Suppressor macrophage treated with lipopolysaccharide for 4 hours (primary cell): ENCODE measurements at regions not wholly inside any gene's neighbourhood (a gene's known extent, or its start where the extent isn't known, plus 50 kb on each side); places are given as distances from the start of the nearest gene placed in this dataset.

ENCODE experiments used
- DNase-seq: peaks from one replicate; pipeline ENCODE4 v3.0.0-alpha.2; 2020

DNA sequence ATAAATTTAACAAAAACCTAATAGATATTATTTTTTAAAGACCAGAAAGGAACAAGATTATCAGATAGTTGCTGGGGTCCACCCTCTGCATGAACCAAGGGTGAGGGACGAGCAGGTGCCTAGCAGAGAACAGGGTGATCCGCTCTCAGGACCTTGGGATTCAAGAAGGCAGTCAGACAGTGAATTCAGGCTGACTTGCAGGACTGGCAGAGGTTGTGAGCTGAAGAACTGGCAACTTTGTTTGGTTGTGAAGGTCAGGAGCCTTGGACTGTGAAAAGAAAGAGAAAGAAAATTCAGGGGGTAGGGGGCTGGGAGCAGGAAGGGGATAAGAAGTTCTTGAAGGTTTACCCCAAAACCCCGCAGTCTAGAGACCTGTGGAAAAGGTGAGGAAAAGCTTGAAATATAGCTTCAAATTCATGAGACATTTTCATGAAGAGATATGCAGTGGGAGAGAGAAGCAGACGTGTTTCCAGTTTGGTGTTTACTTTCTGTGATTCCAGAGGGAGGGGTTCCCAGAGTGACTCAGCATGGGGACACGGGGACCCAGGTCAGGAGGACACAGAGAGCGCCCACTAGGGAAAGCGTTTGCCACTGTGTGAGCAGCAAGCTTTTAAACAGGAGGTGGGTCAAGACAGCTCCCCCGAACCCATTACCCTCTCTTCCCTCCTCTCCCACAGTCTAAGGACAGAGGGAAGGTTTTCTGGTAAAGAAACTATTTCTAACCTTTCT lies 217.2 kb upstream of the UMPS start:
- no peak for DNase-seq

DNA sequence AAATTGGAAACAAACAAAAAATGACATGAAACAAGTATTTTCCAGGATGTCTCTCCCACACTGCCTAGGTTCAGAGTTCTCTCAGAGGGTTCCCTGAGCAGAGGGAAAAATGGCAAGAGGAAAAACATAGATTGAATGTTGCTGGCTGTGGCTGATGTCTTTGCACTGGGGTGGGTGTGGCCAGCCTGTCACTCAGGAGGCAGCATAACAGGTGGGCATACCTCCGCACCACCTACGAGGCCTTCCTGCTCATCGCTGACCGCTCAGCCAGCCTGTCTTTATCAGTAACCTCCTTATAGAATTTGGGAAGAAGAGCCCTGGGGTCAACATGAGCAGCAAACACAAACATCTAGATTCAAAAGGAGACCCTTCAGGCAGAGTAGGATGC lies 216.6 kb upstream of the UMPS start:
- no peak for DNase-seq

DNA sequence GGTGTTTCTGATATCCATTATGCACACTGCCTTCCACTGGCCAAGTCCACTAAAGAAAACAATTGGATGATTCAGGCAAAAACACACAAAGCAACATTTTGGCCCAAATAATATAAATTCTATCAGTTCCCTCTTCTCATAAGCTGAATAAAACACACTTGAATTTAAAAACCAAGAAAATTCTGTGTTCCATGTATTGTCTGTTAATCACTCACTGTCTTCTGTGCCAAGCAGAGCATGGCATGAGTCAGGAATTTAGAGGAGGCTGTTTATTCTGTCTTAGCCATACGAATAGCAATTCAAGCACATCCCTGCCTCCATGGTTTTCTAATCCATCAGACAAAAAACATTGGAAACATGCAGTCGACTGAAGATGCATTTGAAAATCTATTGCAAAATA lies 215.6 kb upstream of the UMPS start:
- DNase-seq, result no peak

DNA sequence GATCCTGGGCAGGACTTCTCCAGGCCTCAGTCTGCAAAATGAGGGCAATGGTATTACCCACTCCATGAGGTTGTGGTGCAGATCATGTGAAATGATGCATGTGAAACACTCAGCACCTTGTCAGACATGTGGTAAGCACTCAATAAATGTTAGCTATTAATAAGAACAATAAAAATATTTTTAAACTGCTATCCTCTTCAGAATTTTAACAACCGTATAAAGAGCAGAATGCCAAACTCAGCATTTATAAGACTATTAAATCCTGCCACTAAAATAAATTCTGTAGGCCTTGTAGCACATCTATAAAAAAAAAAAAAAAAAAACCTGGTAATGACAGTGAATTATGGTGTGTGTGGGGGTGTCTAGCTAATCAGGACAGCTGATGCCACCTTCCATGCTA lies 213.9 kb upstream of the UMPS start:
- DNase-seq, result no peak

DNA sequence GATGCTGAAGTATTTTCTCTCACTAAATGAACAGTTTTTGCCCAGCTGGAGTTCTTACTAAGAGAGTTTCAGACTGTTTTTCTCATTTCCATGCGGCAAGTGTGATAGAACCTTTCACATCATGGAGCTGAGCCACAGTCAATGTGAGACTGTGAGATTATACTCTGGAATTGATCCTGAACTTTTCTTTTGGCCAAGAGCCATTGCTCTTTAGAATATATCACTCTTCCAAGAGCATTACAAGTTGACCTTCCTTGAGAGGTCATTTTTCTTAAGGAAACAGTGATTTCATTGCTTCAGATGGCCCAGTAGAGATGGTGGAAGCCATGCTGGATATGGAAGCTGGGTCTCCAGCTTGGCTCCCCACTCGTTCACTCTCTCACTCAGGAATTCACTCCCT lies 212.9 kb upstream of the UMPS start:
- no peak for DNase-seq

DNA sequence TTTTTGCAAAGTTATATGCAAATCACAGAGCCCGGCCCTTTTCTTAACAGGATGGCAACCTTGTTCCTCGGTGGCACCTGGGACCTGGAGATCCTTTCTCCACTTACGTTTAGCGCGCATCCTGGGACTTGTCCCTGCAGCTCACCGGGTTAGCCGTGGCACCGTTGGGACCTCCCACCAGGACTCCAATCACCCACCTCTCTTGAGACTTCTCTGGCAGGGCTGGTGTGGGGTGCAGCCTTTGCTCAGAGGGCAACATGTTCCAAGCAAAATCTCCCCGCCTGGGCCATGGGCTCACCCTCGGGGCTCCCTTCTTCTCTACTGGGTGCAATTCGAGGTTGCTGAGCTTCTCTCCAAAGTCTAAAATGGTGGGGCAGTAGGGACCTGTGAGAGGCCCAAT lies 211.9 kb upstream of the UMPS start:
- DNase-seq, result no peak

DNA sequence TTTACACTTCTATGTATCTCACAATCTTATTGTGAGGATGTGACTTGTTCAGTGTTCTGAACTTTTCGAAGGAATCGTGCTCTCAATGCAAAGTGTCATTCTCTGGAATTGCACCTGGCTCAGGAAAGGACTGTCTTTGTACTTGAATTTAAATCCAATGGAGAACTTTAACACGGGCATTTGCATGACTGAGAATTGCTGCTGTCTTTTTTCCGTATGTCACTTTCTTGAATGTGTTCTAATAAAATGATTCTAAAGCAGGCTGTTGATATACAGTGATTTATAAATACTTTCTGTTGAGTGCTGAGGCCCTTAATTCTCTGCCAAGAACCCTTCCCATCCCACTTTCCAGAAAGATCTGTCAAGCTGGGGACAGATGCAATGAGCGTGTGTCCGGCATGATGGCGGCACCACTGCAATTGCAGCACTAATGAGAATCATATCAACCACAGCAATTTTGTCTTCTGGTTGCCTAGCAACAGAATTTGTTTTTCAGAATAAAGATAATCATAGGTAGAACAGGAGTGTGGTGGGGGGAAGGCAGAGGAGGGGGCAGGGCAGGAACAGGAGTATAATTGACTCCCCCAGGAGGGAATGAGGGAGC lies 210.6 kb upstream of the UMPS start:
- DNase-seq, result no peak

DNA sequence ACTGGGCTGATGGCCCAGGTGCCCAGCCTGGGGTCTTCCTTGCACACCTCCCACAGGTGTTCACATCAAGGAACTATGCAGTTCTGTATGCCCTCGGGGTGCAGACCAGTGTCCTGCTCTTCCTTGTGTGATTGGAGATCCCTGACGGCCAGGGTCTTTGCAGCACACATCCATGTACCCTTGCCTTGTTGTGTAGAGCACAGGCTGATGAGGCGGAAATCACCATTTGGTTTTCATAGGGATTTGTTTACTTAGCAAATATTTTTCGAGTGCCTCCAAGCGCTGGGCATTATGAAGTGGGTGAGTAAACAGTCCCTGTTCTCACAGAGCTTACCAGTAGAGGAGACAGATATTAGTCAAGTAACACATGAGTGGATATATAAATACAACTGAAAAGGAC lies 209.3 kb upstream of the UMPS start:
- DNase-seq, result no peak

DNA sequence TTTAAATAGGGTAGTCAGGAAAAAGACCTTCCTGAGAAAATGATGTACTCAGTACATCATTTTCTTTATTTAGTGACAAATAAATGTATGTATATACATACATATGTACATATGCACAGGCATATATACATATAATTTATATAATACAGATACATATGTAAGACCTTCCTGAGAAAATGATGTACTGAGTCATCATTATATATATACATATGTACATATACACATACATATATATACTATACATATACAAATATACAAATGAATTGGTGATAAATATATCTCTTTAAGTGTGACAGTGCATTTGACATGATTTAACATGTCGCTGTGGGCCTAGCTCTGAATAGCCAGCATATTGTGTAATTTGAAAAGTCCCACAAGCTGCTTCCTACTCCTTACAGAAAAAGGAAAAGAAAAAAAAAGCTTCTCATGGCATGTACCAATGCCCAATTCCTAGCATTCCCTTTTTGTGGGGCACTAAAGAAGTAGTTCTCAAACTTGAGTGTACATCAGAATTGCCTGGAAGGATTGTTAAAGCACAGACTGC lies 208.1 kb upstream of the UMPS start:
- no peak for DNase-seq

DNA sequence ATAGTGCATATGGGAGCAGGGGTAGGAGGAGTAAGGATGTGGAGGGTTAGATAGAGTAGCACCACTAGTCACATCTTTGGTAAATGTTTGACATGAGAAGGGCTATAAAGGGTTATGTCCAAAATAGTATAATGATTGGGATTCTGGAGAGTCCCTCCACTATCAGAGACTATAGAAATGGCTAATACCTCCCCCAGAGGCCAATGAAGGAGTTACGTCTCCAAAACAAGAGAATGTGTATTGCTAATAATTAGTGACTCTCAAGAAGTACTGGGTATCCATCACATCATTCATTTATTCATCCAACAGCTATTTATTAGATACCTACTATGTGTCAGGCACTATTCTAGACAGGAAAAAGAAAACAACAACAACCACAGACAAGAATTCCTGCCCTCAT lies 203.7 kb upstream of the UMPS start:
- DNase-seq, result no peak

DNA sequence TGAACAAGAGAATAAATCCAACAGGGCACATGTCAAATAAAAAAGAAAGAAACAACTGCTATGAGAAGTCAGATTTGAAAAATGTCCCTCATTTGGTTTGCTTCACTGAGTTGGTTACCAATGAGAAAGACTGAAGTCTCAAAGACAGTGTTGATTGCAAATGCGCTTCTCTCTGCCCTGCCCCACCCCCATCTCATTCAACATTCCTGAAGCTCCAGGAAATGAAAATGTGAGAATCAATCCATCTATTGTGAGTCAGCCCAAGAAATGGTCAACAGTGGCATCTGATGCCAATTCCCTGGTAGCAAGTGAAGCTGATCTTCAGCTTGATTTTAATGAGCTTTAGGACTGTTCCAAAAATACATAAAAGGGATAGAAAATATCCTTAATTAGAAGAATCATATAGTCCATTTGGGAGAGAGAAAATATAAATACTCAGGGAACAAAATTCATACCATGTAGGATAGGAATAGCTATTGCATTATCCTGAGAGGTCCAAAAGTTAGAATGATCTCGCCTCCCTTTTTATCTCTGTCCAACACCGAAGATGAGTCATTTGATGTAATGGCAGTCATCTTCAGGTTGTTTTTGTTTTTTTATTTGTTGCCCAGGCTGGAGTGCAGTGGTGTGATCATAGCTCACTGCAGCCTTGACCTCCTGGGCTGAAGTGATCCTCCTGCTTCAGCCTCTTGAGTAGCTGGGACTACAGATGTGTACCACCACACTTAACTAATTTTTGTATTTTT lies 200.3 kb upstream of the UMPS start:
- no peak for DNase-seq

DNA sequence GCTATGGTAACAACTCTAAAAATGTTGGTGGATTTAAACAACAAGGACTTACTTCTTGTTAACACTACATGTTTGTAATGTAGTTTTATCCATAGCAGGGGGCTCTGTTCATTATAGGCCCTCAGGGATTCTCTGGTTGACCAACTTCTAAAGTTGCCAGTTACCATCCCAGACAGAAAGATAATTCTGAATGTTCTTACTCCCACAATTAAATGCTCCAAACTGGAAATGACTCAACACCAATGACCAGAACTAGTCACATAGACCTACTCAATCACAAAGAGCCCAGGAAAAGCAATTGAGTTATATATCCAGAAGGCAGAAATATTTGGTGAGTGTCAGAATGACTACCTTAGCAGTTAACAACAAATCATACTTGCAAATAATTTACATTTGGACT lies 199.3 kb upstream of the UMPS start:
- no peak for DNase-seq

DNA sequence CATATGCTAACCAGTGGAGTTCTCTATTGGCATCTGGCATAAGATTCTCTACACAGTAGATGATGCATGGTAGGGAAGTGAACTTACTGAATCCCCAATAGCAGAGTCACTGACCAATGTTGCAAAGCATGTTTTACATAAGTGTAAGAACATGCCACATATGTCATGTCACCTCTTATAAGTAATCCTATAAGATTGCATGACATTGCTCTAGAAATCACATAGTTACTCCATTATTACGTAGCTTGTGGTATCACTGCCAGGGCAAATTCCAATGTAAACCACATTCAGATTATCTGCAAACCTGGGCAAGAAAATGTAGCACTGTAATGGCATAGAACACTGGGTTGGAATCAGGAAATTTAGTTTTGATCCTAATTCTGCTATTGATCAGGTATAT lies 198.2 kb upstream of the UMPS start:
- no peak for DNase-seq

DNA sequence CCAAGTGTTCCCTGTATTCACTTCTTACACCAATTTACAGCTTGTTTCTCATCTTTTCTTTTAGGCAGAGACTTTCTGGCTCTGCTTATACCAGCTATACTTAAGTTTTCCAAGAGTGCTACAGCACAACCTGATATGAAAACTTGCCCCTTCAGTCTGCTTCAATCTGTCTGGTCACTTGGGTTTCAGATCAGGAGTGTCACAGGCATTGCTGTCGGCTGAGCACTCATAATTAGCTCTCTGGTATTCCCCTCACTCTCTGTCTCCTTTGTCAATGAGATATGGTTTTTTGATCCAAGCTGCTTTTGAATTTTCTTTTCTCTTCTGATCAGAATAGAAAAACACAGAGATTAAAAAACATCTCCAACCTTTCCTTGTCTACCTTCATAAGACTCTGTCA lies 194.9 kb upstream of the UMPS start:
- no peak for DNase-seq

DNA sequence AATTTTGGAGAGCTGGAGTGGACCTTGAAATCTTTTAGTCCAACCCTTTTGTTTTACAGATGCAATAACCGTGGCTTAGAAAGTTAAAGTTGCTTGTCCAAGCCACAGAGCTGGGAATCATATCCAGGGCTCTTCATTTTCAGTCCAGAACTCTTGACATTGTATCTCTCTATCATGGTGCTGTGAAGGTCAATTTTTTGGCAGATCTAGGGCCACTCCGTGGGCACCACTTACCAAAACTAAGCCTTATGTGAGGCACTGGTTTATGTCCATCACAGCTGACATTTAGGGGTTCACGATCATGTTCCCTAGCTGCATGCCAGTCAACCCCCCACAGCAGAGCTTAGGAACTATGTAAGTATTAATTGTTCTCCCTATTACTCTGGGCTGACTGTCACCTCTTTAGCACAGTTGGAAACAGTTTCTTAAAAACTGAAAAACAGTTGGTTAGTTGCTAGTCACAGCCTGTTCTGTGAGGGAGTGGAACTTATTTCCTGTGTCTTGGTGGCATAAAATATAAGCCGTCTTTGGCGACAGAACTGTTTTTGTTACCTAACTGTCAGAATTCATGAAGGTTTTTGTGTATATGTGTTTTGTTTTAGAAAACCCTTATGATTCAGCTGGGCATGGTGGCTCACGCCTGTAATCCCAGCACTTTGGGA lies 189.6 kb upstream of the UMPS start:
- DNase-seq, result no peak

DNA sequence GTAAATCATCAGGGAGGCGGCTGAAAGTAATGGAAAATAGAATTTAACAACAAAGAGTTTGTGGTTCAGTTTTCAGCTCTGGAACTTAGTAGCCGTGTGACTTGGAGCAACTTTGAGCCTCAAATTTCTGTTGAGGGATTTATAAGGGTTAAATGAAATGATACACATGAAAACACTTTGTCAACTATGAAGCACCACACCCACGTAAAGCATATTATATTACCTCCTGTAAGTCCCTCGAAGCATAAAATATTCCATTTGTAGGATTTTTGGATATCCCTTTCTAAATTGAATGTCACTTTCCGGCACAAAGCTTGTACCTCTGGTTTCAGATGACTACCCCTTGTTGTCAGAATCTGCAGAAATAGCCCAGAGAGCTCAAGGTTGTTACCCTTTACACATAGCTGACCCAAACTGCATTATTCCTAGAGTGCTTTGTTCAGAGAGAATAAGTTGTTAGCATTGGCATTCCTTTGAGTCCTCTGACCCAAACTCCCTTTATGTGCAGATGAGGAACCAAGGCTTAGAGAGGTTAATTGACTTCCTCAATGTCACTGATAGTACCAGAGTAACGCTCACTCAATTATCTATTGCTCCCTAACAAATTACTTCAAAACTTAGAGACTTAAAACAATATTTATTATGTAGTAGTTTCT lies 187.9 kb upstream of the UMPS start:
- no peak for DNase-seq

DNA sequence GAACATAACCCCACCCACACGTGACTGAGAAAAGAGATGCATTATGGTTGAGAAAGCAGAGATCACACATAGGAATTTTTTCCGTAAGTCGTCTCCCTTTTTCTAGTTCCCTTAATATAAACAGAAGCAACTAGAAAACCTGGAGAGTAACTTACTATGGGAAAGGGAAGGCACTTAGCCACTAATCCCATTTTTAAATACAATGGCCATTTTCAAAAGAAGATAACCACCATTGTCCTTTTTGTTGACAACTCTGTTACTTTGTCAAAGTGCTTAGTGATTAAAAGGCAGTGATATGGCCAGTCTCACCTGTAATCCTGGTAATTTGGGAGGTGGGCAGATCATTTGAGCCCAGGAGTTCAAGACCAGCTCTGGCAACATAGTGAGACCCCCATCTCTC lies 184.4 kb upstream of the UMPS start:
- DNase-seq, result no peak

DNA sequence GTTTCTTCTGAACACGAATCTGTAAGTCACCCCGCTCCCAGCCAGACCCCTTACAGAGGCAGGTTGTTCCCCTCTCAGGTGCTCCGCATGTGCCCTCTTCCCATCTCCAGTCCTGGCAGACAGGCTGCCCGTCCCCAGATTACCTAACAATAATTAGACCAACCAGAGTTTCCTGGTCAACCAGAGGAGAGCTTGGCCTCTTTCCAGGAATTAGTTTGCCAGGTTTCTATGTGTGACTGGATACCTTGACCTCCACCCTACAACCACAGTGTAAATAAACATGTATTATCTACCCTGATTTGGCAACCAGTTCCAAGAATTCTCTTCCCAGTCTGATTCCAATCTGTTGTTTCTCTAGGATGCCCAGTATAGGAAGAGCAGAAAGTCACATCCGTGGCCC lies 178.0 kb upstream of the UMPS start:
- DNase-seq, result no peak

DNA sequence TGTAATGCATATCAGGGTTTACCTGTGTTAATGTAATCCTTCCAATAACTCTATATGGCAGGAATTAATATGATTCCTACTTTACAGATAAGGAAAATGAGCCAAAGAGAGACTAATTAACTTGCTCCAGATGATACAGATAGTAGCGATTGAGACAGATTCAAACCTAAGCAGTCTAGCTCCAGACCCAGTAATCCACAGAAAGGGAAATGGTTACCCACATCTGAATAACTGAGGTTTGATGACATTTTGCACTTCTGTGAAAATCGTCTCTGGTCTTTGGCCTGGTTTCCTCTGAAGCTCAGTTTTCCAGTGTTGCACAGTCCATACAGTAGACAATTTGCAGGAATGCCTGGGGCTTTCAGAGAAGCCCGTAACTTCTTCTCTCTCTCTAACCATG lies 177.1 kb upstream of the UMPS start:
- DNase-seq, result no peak

DNA sequence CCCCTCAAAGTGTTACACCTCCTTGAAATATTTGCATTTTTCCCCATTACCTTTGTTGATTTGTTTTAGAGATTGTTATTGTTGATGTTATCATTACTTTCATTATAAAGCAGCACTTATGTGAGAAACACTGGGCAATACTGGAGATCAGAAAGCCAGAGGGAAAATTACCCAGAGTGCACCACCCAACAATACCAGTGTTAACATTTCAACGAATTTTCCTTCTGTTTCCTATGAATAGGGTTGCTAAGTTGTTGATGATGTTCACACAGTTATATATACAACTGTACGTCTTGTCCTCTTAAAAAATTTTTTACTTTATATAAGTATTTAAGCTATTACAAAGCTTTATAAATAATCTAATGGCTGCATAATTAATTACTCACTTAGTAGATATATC lies 173.6 kb upstream of the UMPS start:
- DNase-seq, result no peak

DNA sequence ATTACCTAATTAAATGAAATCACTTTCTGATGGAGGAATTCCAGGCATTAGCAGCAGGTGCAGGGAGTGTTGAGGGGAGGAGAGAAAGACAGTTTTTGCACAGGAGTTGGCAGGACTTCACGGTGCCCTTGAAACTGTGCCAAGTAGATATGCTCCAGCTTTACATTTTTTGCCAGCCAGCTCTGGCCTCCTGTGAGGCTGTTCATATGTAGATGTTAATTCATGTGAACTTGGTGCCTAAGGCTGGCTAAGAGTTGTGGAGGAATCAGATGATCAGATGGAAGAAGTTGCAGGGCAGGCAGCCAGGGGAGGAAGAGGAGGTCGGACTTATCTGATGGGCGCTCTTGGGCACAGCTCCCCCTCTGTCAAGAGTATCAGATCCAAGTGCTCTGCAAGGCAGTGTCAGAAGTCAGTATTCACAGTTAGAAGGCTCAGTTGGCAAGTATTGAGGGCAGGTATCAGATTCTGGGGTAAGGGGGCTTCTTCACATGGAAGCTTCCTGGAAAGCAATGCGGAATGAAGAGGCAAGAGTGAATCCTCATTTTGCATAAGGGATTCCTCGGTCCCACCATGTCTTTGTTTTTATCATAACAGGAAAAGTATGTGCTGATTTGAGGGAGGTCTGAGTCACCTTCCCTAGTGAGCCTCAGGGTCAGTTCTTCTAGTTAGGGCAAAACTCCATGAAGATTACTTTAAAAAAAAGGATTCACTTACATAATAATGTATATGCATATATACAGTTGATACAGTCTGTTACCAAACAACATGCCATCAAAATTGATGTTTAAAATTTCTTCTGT lies 172.6 kb upstream of the UMPS start:
- no peak for DNase-seq
